ENCODE measurements at regions not wholly inside any gene's neighbourhood (a gene's known extent, or its start where the extent isn't known, plus 50 kb on each side); places are given as distances from the start of the nearest gene placed in this dataset.

DNA sequence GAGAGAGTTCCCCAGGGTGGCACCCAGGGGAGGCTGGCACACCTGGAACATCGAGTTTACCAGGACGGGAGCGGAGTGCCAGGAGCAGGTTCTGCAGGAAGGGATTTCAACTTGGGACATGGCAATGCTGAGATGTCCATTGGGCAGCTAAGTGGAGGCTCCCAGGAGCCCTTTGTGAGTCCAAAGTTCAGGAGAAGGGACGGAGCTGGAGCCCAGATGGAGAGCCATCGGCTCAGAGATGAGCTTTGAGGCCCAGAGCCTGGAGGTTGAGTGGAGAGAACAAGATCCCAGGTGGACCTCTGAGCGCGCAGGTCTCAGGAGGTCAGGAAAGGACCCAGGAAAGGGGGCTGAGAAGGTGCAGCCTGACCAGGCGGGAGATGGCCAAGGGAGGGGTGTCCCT, 67.5 kb upstream of the AFDN start:
- no peak for DNase-seq

DNA sequence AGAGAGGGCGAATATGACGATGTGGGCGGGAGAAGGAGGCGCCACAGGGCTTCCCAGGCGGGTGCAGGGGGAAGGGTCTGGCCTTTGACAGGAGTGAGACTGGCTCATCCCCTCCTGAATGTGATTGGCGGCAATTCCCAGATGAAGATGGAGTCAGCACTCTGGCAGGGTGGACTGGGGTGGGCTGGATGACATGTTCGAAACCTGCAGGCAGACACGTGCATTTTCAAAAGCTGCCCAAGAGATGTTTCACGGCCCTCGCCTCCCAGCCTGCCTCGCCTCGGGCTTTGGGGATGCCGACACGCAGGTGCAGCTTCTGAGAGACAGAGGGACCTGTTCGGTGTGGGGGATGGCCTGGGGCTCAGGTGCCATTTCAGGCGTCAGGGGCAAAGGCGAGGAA, 66.8 kb upstream of the AFDN start:
- no peak for DNase-seq

DNA sequence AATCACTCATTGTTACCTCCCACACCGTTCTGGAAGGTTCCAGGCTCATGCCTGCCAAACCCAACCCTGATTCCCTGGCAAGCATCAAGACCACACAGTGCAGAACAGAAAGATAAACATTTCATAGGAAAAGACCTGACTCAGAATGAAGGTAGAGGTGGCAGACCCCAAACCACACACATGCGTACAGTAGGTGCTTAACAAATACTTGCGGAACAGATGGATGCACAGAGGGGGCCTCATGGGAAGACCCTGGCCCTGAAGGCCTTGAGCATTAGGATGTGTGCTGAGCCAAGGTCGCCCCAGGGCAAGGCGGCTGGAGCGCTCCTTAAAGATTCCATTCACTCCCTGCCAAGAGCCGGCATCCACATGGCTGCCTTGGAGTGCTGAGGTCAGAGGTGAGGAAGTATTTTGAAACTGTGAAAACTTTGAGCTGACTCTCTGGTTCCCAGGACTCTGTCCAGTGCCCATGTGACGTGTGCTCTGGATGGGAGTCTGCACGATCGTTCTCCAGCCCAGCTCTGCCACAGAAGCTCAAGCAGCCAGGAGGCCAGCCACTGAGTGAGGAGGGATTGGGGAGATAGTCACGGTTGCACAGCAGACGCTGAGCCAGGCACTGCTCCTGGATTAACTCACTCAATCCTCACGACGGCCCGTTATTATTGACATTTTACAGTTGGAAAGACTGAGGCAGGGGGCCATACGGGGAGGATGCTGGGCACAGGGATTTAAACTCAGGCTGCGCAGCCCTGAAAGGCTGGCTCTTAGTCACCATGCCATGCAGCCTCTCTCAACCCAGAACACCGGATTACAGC, 65.5 kb upstream of the AFDN start:
- DNase-seq = no peak

DNA sequence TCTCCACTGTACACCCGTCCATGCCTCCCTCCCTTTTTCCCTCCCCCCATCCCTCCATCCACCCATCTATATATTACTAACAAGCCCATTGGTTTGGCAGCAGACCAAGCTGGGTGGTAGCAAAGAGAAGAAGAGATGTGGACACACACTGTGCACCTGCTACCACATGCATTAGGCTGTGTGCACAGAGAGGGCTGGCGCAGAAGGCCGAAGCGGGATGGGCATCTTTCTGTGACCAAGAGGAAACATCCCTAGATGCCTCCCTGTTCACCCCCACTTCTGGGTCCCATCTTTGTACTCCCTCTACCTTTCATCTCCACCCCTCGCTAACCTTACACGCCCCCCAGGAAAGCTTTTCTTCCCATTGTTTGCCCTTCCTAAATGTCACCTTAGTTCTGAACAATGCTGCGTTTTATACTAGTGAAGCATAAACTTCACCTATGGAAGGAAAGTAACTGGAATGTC, 64.9 kb upstream of the AFDN start:
- DNase-seq = no peak

DNA sequence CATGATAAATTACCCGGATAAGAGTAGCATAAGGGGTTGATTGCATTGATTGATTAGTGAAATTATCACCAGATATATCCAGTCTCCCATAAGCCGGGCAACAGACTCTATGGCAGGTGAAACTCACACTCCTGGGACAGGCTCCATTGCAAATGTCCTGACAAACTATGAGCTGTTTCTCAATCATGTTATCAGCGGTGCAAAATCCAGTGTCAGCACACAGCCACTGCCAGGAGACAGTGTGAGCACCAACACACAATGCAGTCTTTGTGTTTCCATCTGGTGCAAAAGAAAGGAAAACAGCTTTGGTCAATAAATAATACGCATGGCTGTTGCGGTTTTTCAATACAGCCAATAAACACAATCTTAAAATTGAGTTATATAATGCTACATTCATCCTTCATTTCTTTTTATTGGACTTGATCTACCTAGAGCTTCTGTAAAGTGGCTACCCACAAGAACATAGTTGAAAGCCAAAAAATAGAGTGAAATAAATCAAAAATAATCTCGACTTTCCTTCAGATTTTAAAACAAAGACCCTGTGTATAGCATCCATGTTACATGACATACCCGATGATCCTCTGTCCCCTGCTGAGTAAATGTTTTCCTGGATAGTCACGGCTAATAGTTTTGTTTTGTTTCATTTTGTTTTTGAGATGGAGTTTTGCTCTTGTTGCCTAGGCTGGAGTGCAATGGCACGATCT, 64.3 kb upstream of the AFDN start:
- no peak for DNase-seq

DNA sequence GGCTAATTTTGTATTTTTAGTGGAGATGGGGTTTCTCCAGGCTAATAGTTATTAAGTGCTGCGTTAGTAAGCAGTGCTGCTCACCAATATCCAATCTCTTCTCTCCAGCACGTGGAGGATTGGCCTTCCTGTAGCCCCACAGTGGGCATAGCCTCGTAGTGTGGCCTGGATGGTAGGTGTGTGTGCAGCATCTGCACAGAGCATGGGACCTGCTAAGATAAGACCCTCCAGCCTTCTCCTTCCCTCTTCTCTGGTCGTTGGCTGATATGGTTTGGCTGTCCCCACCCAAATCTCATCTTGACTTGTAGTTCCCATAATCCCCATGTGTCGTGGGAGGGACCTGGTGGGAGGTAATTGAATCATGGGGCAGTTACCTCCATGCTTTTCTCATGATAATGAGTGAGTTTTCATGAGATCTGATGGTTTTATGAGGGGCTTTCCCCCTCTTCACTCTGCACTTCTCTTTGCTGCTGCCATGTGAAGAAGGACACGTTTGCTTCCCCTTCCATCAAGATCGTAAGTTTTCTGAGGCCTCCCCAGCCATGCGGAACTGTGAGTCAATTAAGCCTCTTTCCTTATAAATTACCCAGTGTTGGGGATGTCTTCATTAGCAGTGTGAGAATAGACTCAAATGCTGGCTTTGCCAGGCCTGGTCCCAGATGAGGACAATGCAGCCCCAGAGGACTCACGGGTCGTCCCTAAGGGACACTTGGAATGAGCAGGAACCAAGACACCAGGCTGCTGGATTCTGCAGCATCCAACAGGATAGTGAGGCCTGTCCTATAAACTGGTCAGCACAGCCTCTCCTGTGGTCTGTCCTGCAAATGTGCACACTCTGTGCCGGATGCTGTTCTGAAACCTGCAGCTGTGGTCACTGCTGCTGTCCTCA, 63.4 kb upstream of the AFDN start:
- no peak for DNase-seq

DNA sequence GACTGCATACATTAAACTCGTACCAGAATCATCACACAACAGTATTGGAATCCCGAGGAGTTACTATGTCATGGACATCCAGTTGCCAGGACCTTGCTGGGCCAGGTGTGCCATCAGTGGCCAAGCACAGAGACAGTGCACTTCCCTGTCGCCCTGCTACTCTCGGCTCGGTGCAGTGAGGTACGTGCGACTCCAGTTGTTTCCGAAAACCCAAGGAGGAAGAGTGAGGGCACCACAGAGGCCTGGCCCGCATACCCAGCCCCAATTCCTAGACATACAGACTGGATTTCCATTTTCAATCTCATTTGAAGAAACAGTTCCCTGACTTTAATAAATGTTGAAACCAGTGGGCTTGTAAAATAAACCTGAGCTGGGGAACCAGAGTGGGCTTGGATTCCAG, 62.5 kb upstream of the AFDN start:
- no peak for DNase-seq

DNA sequence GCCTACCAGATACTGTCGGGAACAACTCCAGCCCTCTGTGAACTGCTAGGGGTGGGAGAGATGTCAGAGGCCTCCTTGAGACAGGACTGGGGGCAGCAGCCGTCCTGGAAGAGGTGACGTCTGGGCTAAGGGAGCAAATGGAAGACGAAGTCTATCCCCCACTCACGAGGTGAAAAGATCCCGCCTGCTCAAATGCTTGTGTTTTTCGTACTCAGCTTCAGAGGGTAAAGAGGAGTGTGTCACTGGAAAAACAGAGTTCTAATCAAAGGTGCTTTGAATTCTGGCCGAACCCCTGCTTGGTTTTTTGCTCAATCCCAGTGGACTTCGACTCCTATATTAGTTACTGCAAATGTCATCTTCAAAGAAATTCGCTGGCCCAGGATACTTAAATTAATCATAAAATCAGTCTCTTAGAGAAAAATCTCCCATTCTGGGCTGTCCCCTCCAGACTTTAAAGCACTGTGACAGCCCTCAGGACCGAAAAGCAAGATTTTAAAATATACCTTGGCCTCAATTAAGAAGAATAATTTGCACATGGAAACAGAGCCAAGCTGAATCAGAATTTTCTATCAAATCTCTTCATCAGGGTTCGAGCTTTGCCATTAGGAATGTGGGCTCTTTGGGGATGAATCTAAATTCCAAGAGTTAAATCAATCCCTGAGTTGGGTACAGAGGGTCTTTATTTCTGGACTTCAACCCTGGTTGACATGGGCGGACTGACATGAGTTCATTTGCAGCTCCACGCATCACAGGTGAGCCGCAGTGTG, 61.8 kb upstream of the AFDN start:
- no peak for DNase-seq

DNA sequence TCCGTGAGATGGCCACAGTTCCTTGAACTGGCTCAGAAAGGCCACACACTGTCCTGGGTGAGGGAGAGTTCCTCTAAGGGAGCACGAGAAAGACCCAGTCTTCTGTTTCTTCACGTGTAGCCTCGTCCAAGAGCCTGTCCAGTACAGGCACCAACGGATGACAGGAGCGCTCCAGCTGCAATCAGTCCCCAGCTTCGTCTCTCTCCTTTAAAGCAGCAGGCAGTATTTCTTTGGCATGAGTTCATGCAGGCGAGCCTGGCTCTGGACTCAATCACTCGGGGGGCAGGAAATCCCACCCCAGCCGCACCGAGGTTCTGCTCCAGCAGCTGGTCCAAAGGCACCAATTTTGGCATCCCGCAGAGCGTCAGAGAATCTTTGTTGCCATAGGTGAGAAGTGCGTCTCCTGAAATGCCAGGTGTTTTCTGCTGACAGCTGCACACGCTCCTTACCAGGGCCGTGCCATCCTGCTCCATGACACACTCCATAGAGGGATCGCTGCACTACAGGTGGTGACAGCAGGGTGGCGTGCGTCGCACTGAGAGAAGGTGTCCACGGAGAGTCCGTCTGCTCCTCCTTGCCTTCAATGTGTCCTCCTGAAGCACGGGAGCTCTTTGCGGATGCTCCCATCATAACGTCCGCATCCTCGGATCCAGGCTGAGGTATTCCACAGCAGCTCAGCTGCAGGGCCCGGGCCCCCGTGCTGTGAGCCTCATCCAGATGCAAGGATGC, 59.6 kb upstream of the AFDN start:
- DNase-seq = no peak

DNA sequence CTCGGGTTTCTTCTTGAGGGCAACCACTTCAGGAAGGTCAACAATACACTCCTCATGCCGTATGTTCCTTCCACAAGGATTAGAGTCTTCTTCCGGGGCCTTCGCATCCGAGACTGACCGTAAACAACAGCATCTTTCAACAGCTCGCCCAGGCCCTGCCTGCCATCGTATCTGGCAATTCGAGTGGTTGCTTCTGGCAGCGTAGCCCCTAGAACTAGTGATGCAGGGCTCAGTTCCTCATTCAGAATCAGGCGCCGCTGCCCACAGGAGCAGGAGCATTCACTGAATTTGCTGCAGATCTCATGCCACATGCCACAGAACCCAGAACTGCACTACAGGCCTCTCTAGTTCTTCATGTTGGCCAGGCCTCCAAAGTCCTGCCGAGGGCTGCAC, 59.0 kb upstream of the AFDN start:
- no peak for DNase-seq

DNA sequence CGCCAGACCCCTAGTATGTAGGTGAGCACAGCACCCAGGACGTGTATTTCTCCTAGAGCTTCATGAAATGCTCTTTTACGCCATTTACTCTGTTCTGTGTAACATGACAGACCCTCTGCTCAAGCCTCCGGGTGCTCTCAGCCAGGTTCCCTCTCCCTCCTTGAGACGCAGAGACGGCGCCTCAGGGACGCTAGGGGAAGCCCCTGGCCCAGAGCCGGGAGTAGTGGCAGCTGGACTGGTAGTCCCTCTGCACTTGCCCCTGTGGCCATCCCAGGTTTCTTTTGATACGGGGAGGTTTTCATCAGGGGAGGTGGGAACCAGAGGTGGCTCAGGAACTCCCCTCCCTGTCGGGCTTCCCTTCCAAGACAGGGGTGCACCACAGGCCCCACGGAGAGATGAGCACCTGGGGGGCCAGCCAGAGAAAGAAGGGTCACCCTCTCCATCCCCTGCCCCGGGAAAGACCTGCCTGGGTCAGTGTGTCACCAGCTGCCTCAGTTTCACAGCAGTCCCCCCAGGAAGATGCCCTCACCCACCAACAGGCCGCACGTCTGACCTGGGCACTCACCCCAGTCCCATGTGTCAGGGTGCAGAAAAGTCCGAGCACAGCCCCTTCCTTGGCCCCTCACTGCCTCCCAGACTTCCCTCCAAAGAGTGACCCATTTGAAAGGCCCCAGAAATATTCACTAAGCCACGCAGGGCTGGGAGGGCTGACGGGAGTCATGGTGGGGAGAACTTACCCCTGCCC, 58.1 kb upstream of the AFDN start:
- no peak for DNase-seq

DNA sequence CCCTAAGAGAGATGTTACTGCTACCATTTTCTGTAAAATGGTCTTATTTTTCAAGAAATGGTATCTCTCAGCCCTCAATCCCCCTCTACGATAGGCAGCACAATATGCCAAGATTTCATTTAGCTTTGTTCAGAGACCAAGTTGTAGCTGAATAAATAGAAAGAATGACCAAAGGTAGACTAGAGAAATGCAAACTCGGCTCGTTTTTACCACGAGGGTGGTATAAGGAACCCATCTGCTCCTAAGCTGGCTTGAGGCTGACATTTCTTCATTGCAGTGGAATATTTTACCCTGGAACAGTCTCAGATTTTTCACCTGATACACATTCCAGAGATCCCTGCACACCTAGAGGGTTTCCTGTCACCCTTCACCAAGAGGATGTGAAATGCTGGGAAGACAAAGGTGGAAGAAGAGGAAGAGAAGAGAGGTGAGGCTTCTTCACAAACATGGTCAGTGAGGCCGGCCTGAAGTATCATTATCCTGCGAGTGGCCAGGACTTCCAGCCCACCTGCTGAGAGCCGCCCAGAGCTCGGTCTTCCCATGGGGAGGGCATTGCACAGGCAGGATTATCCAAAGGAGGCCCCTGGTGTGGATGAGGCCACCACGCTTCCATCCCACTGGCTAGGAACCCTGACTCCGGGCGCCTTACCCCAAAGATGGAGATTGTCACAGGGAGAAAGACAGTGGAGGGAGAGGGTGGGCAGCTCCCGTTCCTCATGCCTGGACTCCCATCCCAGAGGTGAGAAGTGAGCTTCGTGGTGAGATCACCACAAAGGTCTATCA, 57.1 kb upstream of the AFDN start:
- no peak for DNase-seq

DNA sequence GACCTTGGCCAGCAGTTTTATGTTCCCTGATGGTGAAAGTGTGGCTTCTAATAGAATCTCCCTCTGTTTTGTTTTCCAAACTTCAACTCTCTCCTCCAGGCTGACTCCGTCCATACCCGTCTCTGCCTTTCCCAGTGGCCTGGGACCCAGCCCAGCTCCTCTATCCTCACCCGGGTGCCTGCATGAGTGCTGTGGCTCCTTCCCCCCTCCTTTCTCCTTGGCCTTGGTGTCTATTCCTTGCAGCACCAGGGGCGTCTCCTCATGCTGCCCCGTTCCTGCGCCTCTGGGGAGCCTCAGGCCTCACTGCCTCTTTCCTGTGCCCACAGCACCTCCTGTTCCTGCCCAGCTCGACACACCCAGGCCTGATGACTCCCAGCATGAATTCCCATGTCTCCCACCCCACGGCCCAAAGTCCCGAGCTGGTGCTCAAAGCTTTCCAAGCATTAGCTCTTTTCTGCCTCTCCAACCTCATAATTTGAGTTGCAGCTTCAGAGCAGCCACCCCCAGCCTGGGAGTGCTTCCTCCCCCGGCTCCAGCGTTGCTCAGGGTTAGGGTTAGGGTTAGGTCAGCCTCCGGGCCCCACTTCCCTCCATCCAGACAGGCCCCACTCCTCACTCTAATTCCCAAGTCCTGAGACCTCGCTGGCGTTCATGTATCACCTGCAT, 56.3 kb upstream of the AFDN start:
- no peak for DNase-seq

DNA sequence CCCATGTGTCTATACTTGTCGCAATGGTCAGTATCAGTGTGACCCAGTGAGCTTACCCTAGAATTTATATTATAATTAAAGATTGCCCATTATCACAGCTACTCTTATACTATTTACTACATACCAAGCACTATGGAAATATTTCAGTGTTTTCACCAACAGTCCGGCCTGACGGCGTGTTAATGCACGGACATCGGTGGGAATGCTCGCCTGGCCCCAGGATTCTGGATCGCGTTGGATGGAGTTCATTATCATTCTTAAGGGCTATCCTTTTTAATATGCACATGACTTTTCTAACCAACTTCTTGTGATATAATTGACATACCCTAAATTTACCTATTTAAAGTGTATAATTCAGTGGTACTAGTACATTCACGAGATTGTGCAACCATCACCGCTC, 51.8 kb upstream of the AFDN start:
- DNase-seq = no peak

DNA sequence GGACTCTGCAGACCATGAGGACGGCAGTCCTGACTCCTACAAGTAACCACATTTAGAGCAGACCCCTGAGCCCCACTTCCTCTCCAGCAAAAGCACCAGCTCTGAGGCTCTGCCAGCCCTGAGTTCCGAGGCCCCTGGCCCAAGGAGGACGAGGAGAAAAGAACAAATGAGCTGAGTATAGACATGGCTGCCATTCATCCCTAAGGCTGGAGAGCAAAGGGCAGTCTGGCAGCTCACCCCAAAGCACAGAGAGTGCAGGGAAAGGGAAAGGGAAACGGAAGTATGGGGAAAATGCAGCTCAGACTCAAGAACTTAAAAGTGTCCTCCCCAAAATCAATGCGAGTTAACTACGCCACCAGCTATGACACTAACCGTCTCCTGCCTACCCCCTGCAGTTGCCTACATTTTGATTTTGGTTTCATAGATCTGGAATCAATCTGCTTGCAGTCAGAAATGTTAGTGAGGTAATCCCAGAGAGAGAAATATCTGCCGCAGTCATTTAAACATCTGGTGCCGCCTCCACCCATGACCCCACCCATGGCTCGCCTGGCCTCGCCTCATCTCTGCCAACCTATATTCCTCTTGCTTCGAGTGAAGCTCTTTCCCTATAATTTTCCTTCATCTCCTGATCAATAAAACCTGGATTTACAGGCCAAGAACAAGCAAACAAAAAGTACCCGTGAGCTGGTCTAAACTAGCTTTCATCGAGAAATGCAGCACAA, 49.6 kb upstream of the AFDN start:
- DNase-seq = no peak
